ENCODE measurements at regions not wholly inside any gene's neighbourhood (a gene's known extent, or its start where the extent isn't known, plus 50 kb on each side); places are given as distances from the start of the nearest gene placed in this dataset.

- TF ChIP-seq YY1 (IDR thresholded peaks at IDR 0.05; ENCODE audit: low read depth), result no peak
- TF ChIP-seq EGR1 (IDR thresholded peaks at IDR 0.05), result no peak
- no peak for TF ChIP-seq MAX (IDR thresholded peaks at IDR 0.05)
- no peak for TF ChIP-seq CREB1 (IDR thresholded peaks at IDR 0.05; ENCODE audit: low read depth)
- no peak for TF ChIP-seq EP300 (IDR thresholded peaks at IDR 0.05; ENCODE audit: borderline replicate concordance)
- no peak for TF ChIP-seq TEAD4 (IDR thresholded peaks at IDR 0.05)
- TF ChIP-seq, protein P1, sequence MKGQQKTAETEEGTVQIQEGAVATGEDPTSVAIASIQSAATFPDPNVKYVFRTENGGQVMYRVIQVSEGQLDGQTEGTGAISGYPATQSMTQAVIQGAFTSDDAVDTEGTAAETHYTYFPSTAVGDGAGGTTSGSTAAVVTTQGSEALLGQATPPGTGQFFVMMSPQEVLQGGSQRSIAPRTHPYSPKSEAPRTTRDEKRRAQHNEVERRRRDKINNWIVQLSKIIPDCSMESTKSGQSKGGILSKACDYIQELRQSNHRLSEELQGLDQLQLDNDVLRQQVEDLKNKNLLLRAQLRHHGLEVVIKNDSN (IDR thresholded peaks at IDR 0.05), result no peak
- no peak for TF ChIP-seq TAF1 (IDR thresholded peaks at IDR 0.05; ENCODE audit: low read depth)
Measured at GRCh38 chr5:161235569-161235968, 311.0 kb downstream of the GABRB2 start.

DNA sequence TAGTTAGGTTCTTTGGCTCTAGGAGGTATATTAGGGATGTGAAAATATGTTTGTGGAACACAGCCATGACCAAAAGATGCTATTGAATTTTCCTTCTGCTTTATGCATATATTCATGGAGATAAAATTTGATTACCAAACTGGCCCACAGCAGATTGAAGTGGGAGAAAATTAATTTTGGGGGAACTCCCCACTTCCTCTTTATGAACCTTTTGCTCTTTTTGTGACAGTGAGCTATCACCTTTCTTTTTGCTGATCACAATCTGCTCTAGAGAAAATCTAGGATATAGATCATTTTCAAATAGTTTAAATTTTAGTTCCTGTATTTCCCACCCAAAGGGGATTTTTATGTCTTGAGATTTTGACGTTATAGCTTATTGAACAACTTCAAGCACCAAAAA, 313.0 kb downstream of the GABRB2 start:
- TF ChIP-seq, protein P2, sequence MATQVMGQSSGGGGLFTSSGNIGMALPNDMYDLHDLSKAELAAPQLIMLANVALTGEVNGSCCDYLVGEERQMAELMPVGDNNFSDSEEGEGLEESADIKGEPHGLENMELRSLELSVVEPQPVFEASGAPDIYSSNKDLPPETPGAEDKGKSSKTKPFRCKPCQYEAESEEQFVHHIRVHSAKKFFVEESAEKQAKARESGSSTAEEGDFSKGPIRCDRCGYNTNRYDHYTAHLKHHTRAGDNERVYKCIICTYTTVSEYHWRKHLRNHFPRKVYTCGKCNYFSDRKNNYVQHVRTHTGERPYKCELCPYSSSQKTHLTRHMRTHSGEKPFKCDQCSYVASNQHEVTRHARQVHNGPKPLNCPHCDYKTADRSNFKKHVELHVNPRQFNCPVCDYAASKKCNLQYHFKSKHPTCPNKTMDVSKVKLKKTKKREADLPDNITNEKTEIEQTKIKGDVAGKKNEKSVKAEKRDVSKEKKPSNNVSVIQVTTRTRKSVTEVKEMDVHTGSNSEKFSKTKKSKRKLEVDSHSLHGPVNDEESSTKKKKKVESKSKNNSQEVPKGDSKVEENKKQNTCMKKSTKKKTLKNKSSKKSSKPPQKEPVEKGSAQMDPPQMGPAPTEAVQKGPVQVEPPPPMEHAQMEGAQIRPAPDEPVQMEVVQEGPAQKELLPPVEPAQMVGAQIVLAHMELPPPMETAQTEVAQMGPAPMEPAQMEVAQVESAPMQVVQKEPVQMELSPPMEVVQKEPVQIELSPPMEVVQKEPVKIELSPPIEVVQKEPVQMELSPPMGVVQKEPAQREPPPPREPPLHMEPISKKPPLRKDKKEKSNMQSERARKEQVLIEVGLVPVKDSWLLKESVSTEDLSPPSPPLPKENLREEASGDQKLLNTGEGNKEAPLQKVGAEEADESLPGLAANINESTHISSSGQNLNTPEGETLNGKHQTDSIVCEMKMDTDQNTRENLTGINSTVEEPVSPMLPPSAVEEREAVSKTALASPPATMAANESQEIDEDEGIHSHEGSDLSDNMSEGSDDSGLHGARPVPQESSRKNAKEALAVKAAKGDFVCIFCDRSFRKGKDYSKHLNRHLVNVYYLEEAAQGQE (IDR thresholded peaks at IDR 0.05; ENCODE audit: low read depth), result no peak
- no peak for TF ChIP-seq CREB1 (IDR thresholded peaks at IDR 0.05; ENCODE audit: low read depth)
- no peak for TF ChIP-seq EP300 (IDR thresholded peaks at IDR 0.05; ENCODE audit: borderline replicate concordance)

DNA sequence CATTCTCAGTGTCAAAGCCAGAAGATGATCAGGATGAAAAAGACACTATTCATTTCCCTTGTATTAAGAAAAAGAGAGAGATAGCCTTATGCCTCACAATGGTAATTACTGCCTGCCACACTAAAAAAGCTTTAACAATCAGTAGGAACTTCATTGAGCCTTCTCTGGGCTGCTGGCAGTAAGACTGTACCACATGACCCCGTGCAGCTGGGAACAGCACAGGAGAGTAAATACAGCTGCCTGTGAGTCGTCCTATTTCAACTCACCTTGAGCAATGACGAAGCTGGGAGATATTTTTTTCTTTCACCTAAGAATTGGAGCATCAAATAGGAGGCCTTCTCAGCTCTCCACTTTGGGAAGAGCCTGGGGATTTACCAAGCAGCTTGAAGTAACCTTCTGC, 316.3 kb downstream of the GABRB2 start:
- TF ChIP-seq MAX (IDR thresholded peaks at IDR 0.05), result no peak
- TF ChIP-seq TAF1 (IDR thresholded peaks at IDR 0.05; ENCODE audit: low read depth), result no peak
- TF ChIP-seq CREB1 (IDR thresholded peaks at IDR 0.05; ENCODE audit: low read depth), result no peak
- TF ChIP-seq EP300 (IDR thresholded peaks at IDR 0.05; ENCODE audit: borderline replicate concordance), result no peak
- no peak for TF ChIP-seq YY1 (IDR thresholded peaks at IDR 0.05; ENCODE audit: low read depth)
- TF ChIP-seq NFIC (IDR thresholded peaks at IDR 0.05), result no peak
- TF ChIP-seq, protein P2 (IDR thresholded peaks at IDR 0.05; ENCODE audit: low read depth), result no peak
- TF ChIP-seq CEBPB (IDR thresholded peaks at IDR 0.05), result no peak
- no peak for TF ChIP-seq RAD21 (IDR thresholded peaks at IDR 0.05; ENCODE audit: low read depth)
- no peak for TF ChIP-seq FOXM1 (IDR thresholded peaks at IDR 0.05; ENCODE audit: borderline replicate concordance, low read depth)
- TF ChIP-seq EGR1 (IDR thresholded peaks at IDR 0.05), result no peak
- TF ChIP-seq, protein P1 (IDR thresholded peaks at IDR 0.05), result no peak

DNA sequence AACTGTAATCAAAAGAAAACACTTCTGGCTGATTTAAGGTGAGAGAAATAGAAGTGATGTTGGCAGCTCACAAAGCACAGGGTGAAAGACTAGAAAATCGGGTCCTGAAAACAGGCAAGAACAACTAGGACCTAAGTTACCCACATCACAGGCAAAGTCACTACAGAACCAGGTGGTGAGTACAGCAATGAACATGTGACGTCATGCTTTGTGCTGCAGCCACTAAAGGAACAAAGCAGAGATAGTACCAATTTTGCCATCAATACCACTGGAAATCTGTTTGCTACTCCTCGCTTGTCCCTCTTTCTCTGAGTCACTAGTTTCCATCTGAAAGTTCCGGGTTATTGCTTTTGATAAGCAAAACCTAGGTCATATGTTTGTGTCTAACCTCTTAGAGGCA, 326.7 kb downstream of the GABRB2 start:
- TF ChIP-seq TAF1 (IDR thresholded peaks at IDR 0.05; ENCODE audit: low read depth) (no peak), TCF12 (IDR thresholded peaks at IDR 0.05; ENCODE audit: low read depth) (no peak), EP300 (IDR thresholded peaks at IDR 0.05; ENCODE audit: borderline replicate concordance) (no peak), ZBTB7A (IDR thresholded peaks at IDR 0.05; ENCODE audit: low read depth) (no peak), EGR1 (IDR thresholded peaks at IDR 0.05) (no peak)
- TF ChIP-seq, protein P2 (IDR thresholded peaks at IDR 0.05; ENCODE audit: low read depth), result no peak
- TF ChIP-seq, protein P1 (IDR thresholded peaks at IDR 0.05), result no peak

GRCh38 chr5:161216877-161217276, 329.6 kb downstream of the GABRB2 start:
- TF ChIP-seq TCF12 (IDR thresholded peaks at IDR 0.05; ENCODE audit: low read depth), result no peak
- no peak for TF ChIP-seq EGR1 (IDR thresholded peaks at IDR 0.05)
- TF ChIP-seq CREB1 (IDR thresholded peaks at IDR 0.05; ENCODE audit: low read depth), result no peak
- no peak for TF ChIP-seq MAX (IDR thresholded peaks at IDR 0.05)
- TF ChIP-seq, protein P2 (IDR thresholded peaks at IDR 0.05; ENCODE audit: low read depth), result no peak
- no peak for TF ChIP-seq TEAD4 (IDR thresholded peaks at IDR 0.05)
- TF ChIP-seq, protein P1 (IDR thresholded peaks at IDR 0.05), result no peak
- no peak for TF ChIP-seq EP300 (IDR thresholded peaks at IDR 0.05; ENCODE audit: borderline replicate concordance)
- TF ChIP-seq RAD21 (IDR thresholded peaks at IDR 0.05; ENCODE audit: low read depth), result no peak
- TF ChIP-seq NFIC (IDR thresholded peaks at IDR 0.05), result no peak
- TF ChIP-seq ZBTB7A (IDR thresholded peaks at IDR 0.05; ENCODE audit: low read depth), result no peak
